CD14-positive monocyte (primary cell): ENCODE measurements at regions not wholly inside any gene's neighbourhood (a gene's known extent, or its start where the extent isn't known, plus 50 kb on each side); places are given as distances from the start of the nearest gene placed in this dataset.

Experiments
- DNase-seq, 3 donors: peaks; one replicate each; pipeline ENCODE4 v3.0.0-alpha.2; 2011 to 2022
- H2AFZ ChIP-seq: 2 replicates; pipeline ENCODE4 v1.6.0; 2012; ENCODE audit warnings: mild to moderate bottlenecking, low read depth, low read length, inconsistent platforms; ENCODE audit not compliant: insufficient read depth, poor library complexity, severe bottlenecking
- H3K27ac ChIP-seq, 2 donors: 1 replicate in 1 of 2; 2 replicates in 1 of 2; pipeline ENCODE4 v1.5.1; 2012 to 2013; ENCODE audit warnings: low read length in 2 of 2, control low read depth in 1 of 2, inconsistent platforms in 1 of 2, low read depth in 1 of 2, mild to moderate bottlenecking in 1 of 2
- H3K27me3 ChIP-seq, 2 donors: one replicate each; pipeline versions ENCODE4 v1.6.0 to v1.6.1; 2011 to 2013; ENCODE audit warnings: low read length in 2 of 2; ENCODE audit not compliant: control insufficient read depth in 2 of 2, insufficient read depth in 2 of 2
- H3K36me3 ChIP-seq, 2 donors: replicated peaks in 1 of 2; 1 replicate in 1 of 2; 2 replicates in 1 of 2; pipeline versions ENCODE4 v1.5.1 to v1.6.1; 2012 to 2013; ENCODE audit warnings: low read length in 2 of 2, control low read depth in 1 of 2, inconsistent platforms in 1 of 2, mild to moderate bottlenecking in 1 of 2; ENCODE audit not compliant: insufficient read depth in 2 of 2, control insufficient read depth in 1 of 2
- H3K4me1 ChIP-seq, 2 donors: 1 replicate in 1 of 2; 2 replicates in 1 of 2; pipeline versions ENCODE4 v1.5.1 to v1.6.1; 2012 to 2013; ENCODE audit warnings: low read length in 2 of 2, control low read depth in 1 of 2, inconsistent platforms in 1 of 2, mild to moderate bottlenecking in 1 of 2, moderate library complexity in 1 of 2; ENCODE audit not compliant: insufficient read depth in 2 of 2, control insufficient read depth in 1 of 2
- H3K4me2 ChIP-seq: replicated peaks from 2 replicates; pipeline ENCODE3; 2012; ENCODE audit warnings: low read length, moderate library complexity, mild to moderate bottlenecking; ENCODE audit not compliant: poor library complexity, severe bottlenecking; ENCODE audit errors: extremely low read depth
- H3K4me3 ChIP-seq, 3 experiments: fragments of 200-600 bp in 1 of 3; sonication (generic) in 1 of 3; replicated peaks in 1 of 3; 1 replicate in 2 of 3; 2 replicates in 1 of 3; pipeline ENCODE4 v1.5.1; 2011 to 2013; ENCODE audit warnings: low read length in 3 of 3, mild to moderate bottlenecking in 3 of 3, control low read depth in 2 of 3, low read depth in 2 of 3, inconsistent platforms in 1 of 3, moderate library complexity in 1 of 3
- H3K79me2 ChIP-seq: 2 replicates; pipeline ENCODE4 v1.6.0; 2012; ENCODE audit warnings: mild to moderate bottlenecking, control low read depth, inconsistent platforms, low read length, moderate library complexity; ENCODE audit not compliant: insufficient read depth
- H3K9ac ChIP-seq: 2 replicates; pipeline ENCODE4 v1.6.0; 2017; ENCODE audit warnings: low read length, mild to moderate bottlenecking; ENCODE audit not compliant: insufficient read depth, poor library complexity, severe bottlenecking
- H3K9me3 ChIP-seq, 2 donors: replicated peaks in 1 of 2; 1 replicate in 1 of 2; 2 replicates in 1 of 2; pipeline versions ENCODE4 v1.5.1 to v1.6.1; 2012 to 2013; ENCODE audit warnings: low read length in 2 of 2, control low read depth in 1 of 2; ENCODE audit not compliant: control insufficient read depth in 1 of 2, insufficient read depth in 1 of 2
- H4K20me1 ChIP-seq: 2 replicates; pipeline ENCODE4 v1.6.0; 2012; ENCODE audit warnings: mild to moderate bottlenecking, low read length, control low read depth, moderate library complexity; ENCODE audit not compliant: insufficient read depth
- H3K27ac Mint-ChIP-seq, 7 donors: one replicate each; pipeline ENCODE4 v1.8.0; 2020; ENCODE audit warnings: mild to moderate bottlenecking in 7 of 7, mixed read lengths in 7 of 7, moderate library complexity in 6 of 7, inconsistent platforms in 2 of 7
- H3K27me3 Mint-ChIP-seq, 3 donors: one replicate each; pipeline ENCODE4 v1.8.0; 2021 to 2022; ENCODE audit warnings: low read depth in 3 of 3, mild to moderate bottlenecking in 3 of 3, mixed read lengths in 3 of 3, moderate library complexity in 3 of 3, inconsistent platforms in 1 of 3
- H3K36me3 Mint-ChIP-seq, 2 donors: one replicate each; pipeline ENCODE4 v1.8.0; 2020; ENCODE audit warnings: mixed read lengths in 2 of 2, inconsistent platforms in 1 of 2, mild to moderate bottlenecking in 1 of 2
- H3K4me1 Mint-ChIP-seq: one replicate; pipeline ENCODE4 v1.8.0; 2020; ENCODE audit warnings: mild to moderate bottlenecking, mixed read lengths
- H3K4me3 Mint-ChIP-seq, 2 donors: one replicate each; pipeline ENCODE4 v1.8.0; 2020; ENCODE audit warnings: mild to moderate bottlenecking in 2 of 2, mixed read lengths in 2 of 2, moderate library complexity in 1 of 2
- H3K9me3 Mint-ChIP-seq, 7 donors: one replicate each; pipeline ENCODE4 v1.8.0; 2020 to 2022; ENCODE audit warnings: mixed read lengths in 7 of 7, mild to moderate bottlenecking in 6 of 7, moderate library complexity in 6 of 7, inconsistent platforms in 2 of 7
- WGBS: methylation state at CpG from one replicate; pipeline ENCODE4 v1.1.5; 2013; ENCODE audit warnings: missing lambda C conversion rate; ENCODE audit not compliant: insufficient coverage; 5-methylcytosine and 5-hydroxymethylcytosine counted together
- intact Hi-C, 2 donors: fragments of 100-400 bp; cut with micrococcal nuclease; formaldehyde crosslinking; loops; one replicate each; pipeline versions ENCODE4 v1.15.0 to v1.15.1; 2023
- TF ChIP-seq, protein P1 (sequence below): fragments of 200-600 bp; IDR thresholded peaks from one replicate; pipeline ENCODE4 v1.8.0; 2022; ENCODE audit warnings: antibody characterized with exemption, mild to moderate bottlenecking

DNA sequence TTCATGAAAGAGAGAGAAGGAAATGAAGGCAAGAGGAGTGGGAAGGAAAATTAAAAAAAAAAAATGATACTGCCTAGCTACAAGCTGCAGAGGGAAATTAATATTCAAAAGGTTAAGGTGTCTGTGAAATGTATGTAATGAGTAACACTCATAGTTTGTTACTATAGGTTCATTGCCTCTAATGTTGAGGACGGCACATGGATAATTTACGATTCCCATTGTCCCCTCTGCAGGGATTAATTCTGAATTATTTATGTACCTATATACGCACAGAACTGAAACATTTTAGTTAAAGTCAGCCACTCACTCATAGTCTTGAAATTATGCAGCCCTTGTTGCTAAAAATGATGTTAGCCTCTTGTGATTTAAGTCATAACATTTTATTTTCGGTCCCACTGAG lies 869.1 kb downstream of the NR2F1-AS1 start:
- no peak overlapping the region for H3K4me3 Mint-ChIP-seq
- H3K9ac ChIP-seq = no peak overlapping the region
- no peaks in the 10 kb centered on the region for H3K27me3 ChIP-seq
- H3K79me2 ChIP-seq = no peaks in the 10 kb centered on the region
- no peak overlapping the region for H2AFZ ChIP-seq
- H3K9me3 ChIP-seq = no peaks in the 10 kb centered on the region
- no peaks in the 10 kb centered on the region for H3K4me1 ChIP-seq
- WGBS = no CpG with 5 or more reads among the region's 4 CpGs
- no peak overlapping the region for H3K27ac Mint-ChIP-seq
- no peaks in the 10 kb centered on the region for H4K20me1 ChIP-seq
- H3K4me1 Mint-ChIP-seq = no peaks in the 10 kb centered on the region
- no peaks in the 10 kb centered on the region for H3K9me3 Mint-ChIP-seq
- intact Hi-C loops = no loop called here
- no peaks in the 10 kb centered on the region for H3K27me3 Mint-ChIP-seq
- no peak for DNase-seq
- H3K27ac ChIP-seq = no peak overlapping the region
- H3K4me3 ChIP-seq = no peak overlapping the region
- H3K4me2 ChIP-seq = no peak overlapping the region
- TF ChIP-seq, protein P1, sequence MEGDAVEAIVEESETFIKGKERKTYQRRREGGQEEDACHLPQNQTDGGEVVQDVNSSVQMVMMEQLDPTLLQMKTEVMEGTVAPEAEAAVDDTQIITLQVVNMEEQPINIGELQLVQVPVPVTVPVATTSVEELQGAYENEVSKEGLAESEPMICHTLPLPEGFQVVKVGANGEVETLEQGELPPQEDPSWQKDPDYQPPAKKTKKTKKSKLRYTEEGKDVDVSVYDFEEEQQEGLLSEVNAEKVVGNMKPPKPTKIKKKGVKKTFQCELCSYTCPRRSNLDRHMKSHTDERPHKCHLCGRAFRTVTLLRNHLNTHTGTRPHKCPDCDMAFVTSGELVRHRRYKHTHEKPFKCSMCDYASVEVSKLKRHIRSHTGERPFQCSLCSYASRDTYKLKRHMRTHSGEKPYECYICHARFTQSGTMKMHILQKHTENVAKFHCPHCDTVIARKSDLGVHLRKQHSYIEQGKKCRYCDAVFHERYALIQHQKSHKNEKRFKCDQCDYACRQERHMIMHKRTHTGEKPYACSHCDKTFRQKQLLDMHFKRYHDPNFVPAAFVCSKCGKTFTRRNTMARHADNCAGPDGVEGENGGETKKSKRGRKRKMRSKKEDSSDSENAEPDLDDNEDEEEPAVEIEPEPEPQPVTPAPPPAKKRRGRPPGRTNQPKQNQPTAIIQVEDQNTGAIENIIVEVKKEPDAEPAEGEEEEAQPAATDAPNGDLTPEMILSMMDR = no peak
- H3K36me3 ChIP-seq = no peaks in the 10 kb centered on the region
- H3K36me3 Mint-ChIP-seq = no peaks in the 10 kb centered on the region

DNA sequence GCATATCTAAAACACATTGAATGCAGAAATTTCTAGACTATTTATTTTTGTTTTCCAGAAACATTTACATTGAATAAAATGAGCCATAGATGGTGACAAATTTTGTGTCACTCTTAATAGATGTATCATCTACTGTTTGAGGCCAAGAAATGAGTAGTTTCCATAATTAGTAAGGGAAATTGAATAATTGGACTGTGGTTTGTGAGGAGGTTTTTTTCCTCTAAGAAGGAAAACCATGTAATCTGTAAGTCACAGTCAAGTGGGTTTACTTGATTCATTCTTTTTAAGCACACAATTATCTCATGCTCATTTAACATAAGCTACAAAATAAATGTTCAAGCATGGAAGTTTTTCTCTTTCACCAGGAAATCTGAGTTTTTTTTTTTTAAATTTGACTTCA lies 876.4 kb downstream of the NR2F1-AS1 start:
- no peak overlapping the region for H3K4me3 ChIP-seq
- TF ChIP-seq, protein P1 = no peak

More for the DNA sequence above, 876.4 kb downstream of the NR2F1-AS1 start:
- H3K79me2 ChIP-seq = no peaks in the 10 kb centered on the region
- H2AFZ ChIP-seq = no peak overlapping the region
- no peak overlapping the region for H3K4me2 ChIP-seq
- no peaks in the 10 kb centered on the region for H3K36me3 ChIP-seq
- no peak overlapping the region for H3K27ac ChIP-seq
- no peaks in the 10 kb centered on the region for H3K4me1 ChIP-seq
- Mint-ChIP-seq H3K4me3 (no peak overlapping the region), H3K4me1 (no peaks in the 10 kb centered on the region), H3K9me3 (no peaks in the 10 kb centered on the region), H3K36me3 (no peaks in the 10 kb centered on the region), H3K27me3 (no peaks in the 10 kb centered on the region), H3K27ac (no peak overlapping the region)
- no peak overlapping the region for H3K9ac ChIP-seq
- intact Hi-C loops = no loop called here
- no peaks in the 10 kb centered on the region for H3K27me3 ChIP-seq
- no peaks in the 10 kb centered on the region for H4K20me1 ChIP-seq
- no peaks in the 10 kb centered on the region for H3K9me3 ChIP-seq
- no peak for DNase-seq
